Calu3 (cell line): ENCODE measurements at regions not wholly inside any gene's neighbourhood (a gene's known extent, or its start where the extent isn't known, plus 50 kb on each side); places are given as distances from the start of the nearest gene placed in this dataset.

ENCODE experiments used
- BruUV-seq: library from RNA; stranded (reverse); fragments of 400-500 nt; replicated peaks from 2 replicates; lab custom pipeline; 2021; lab: Mats Ljungman, UMichigan
- CTCF ChIA-PET: fragments of 300-600 bp; sonication (Branson Sonifier 250); formaldehyde crosslinking; loops from one replicate; lab custom pipeline; 2022; ENCODE audit warnings: antibody characterized with exemption; lab: Charles Lee
- DNase-seq: peaks from one replicate; pipeline ENCODE4 v3.0.0; 2022
- H3K27ac Mint-ChIP-seq: one replicate; pipeline ENCODE4 v1.8.0; 2022; ENCODE audit warnings: mixed read lengths; ENCODE audit not compliant: unreplicated experiment
- H3K27me3 Mint-ChIP-seq: one replicate; pipeline ENCODE4 v1.8.0; 2022; ENCODE audit warnings: mixed read lengths; ENCODE audit not compliant: unreplicated experiment
- H3K36me3 Mint-ChIP-seq: one replicate; pipeline ENCODE4 v1.8.0; 2022; ENCODE audit warnings: mild to moderate bottlenecking, moderate library complexity, mixed read lengths; ENCODE audit not compliant: insufficient read depth, unreplicated experiment
- H3K4me1 Mint-ChIP-seq: one replicate; pipeline ENCODE4 v1.8.0; 2022; ENCODE audit warnings: mild to moderate bottlenecking, low read depth, mixed read lengths; ENCODE audit not compliant: unreplicated experiment
- H3K4me3 Mint-ChIP-seq: one replicate; pipeline ENCODE4 v1.8.0; 2022; ENCODE audit warnings: mild to moderate bottlenecking, low read depth, moderate library complexity, mixed read lengths; ENCODE audit not compliant: unreplicated experiment
- H3K9me3 Mint-ChIP-seq: one replicate; pipeline ENCODE4 v1.8.0; 2022; ENCODE audit warnings: low read depth, mixed read lengths; ENCODE audit not compliant: unreplicated experiment
- CTCF ChIP-seq: fragments of 200-600 bp; IDR thresholded peaks from one replicate; pipeline ENCODE4 v1.8.0; 2022; ENCODE audit warnings: antibody characterized with exemption; ENCODE audit not compliant: unreplicated experiment
- intact Hi-C: fragments of 100-400 bp; cut with micrococcal nuclease; formaldehyde crosslinking; loops from one replicate; pipeline ENCODE4 v1.10.0; 2022; ENCODE audit not compliant: unreplicated experiment

GRCh38 chr1:232474826-232475225 is 155.1 kb downstream of the SIPA1L2 start:
- Mint-ChIP-seq H3K9me3 (peaks cover 4% of the 10 kb centered on the region), H3K4me1 (peaks cover 6% of the 10 kb centered on the region), H3K36me3 (no peaks in the 10 kb centered on the region), H3K27me3 (no peaks in the 10 kb centered on the region), H3K27ac (no peak overlapping the region), H3K4me3 (no peak overlapping the region)
- intact Hi-C loops: no loop called here
- DNase-seq: no peak
- TF ChIP-seq CTCF: no peak
- no TSS peak for BruUV-seq
- CTCF ChIA-PET: no interaction called here

GRCh38 chr1:232473900-232474299 is 156.0 kb downstream of the SIPA1L2 start:
- TF ChIP-seq CTCF: no peak
- Mint-ChIP-seq H3K27me3 (no peaks in the 10 kb centered on the region), H3K27ac (no peak overlapping the region), H3K4me3 (no peak overlapping the region), H3K9me3 (peaks cover 4% of the 10 kb centered on the region), H3K4me1 (peaks cover 6% of the 10 kb centered on the region), H3K36me3 (no peaks in the 10 kb centered on the region)
- no TSS peak for BruUV-seq
- intact Hi-C loops: no loop called here
- CTCF ChIA-PET: no interaction called here
- no peak for DNase-seq

GRCh38 chr1:232473324-232473723 is 156.6 kb downstream of the SIPA1L2 start:
- H3K27ac Mint-ChIP-seq: no peak overlapping the region

GRCh38 chr1:232472485-232473041 is 157.4 kb downstream of the SIPA1L2 start:
- intact Hi-C loops: no loop called here
- H3K27ac Mint-ChIP-seq: no peak overlapping the region

More at GRCh38 chr1:232473324-232473723, 156.6 kb downstream of the SIPA1L2 start:
- Mint-ChIP-seq H3K4me1 (peaks cover 6% of the 10 kb centered on the region), H3K36me3 (no peaks in the 10 kb centered on the region), H3K4me3 (no peak overlapping the region), H3K27me3 (no peaks in the 10 kb centered on the region), H3K9me3 (peaks cover 4% of the 10 kb centered on the region)
- intact Hi-C loops: no loop called here
- BruUV-seq: no TSS peak
- no peak for DNase-seq
- CTCF ChIA-PET: no interaction called here
- TF ChIP-seq CTCF: no peak

More at GRCh38 chr1:232472485-232473041, 157.4 kb downstream of the SIPA1L2 start:
- Mint-ChIP-seq H3K9me3 (peaks cover 4% of the 10 kb centered on the region), H3K36me3 (no peaks in the 10 kb centered on the region), H3K27me3 (no peaks in the 10 kb centered on the region), H3K4me1 (no peaks in the 10 kb centered on the region), H3K4me3 (no peak overlapping the region)
- no peak for DNase-seq
- no TSS peak for BruUV-seq
- TF ChIP-seq CTCF: no peak
- CTCF ChIA-PET: no interaction called here
